Kidney capillary endothelial cell (primary cell): ENCODE measurements at regions not wholly inside any gene's neighbourhood (a gene's known extent, or its start where the extent isn't known, plus 50 kb on each side); places are given as distances from the start of the nearest gene placed in this dataset.
"Not testable (repeated sequence)": the region's sequence is repeated elsewhere in the genome, so short reads cannot be mapped to it uniquely, and the experiment has no call there.

Experiments used
- DNase-seq: peaks from one replicate; pipeline ENCODE4 v3.0.0-alpha.2; 2018; ENCODE audit warnings: low spot score

DNA sequence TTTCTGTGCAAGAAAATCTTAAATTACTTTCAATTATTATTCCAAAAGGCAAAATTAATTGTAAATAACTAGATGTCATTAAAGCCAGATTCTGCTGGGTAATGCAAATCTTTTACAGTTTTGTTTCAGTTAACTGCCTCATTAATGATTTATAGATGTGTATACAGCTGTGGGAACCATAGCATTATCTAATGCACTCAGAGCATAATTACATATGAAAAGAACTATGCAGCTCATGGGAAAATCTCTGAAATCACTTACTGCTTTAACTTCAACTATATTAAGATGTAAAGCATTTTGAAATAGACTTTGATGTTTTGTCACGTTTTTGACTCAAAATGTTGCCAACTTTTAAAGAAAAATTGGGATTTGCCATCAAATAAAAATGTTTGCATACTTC, 630.3 kb upstream of the KLHL4 start:
- no peak for DNase-seq

DNA sequence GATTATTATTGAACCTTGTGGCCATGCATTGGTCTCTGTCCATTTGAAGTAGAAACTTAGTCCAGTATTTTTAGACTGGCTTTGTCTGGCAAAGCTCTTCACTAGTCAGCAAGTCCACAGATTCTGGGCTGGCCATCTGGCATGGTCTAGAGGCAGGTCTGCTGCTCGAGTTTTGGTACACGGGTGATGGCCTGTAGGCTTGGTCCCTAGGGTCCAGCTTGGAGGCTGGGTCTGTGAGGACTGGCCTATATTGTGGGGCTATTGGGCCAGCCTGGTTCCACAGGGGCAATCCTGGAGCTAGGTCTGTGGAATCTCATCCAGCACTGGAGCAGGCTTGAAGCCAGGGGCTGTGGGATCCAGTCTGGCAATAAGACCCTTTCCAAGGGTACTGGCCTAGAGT, 607.6 kb upstream of the KLHL4 start:
- no peak for DNase-seq

- DNase-seq: no peak
Measured at GRCh38 chrX:86910602-86911311, 606.8 kb upstream of the KLHL4 start.

- no peak for DNase-seq
Measured at GRCh38 chrX:86914569-86914968, 603.0 kb upstream of the KLHL4 start.

GRCh38 chrX:86917959-86918358, 599.6 kb upstream of the KLHL4 start:
- no peak for DNase-seq

DNA sequence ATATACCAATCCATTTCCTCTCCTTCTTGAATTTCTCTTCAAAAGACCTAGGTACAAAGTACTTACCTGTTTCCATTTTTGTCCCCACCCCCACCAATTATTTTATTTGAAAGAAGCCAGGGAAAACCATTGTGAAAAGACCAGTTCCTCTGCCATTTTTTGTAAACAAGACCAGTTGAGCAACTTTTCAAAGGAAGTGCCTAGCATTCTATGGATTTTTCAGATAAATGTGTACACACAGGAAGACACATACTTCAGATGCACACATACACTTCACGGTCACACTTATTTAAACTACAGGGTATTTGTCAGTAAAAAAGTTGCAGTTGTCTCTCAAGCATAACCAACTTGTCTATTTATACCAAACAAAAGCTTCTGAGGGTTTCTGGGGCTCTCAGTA, 587.2 kb upstream of the KLHL4 start:
- no peak for DNase-seq

DNA sequence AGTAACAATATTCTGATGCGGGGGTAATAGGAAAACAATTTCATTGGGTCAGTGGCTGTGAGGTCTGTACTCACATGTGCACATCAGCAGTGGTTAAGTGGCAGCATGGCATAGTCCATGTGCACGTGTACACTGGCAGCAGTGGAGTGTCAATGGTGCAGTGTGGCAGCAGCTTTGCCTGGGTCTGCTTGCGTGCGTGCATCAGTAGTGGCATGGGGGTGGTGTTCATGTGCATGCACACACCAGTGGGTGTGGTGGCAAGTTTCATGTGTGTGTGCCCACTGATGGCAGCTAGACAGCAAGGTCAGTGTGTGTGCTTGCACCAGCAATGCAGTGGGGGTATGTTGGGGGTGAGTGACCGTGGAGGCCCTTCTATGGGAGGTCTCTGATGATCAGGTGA, 581.6 kb upstream of the KLHL4 start:
- DNase-seq: no peak

DNA sequence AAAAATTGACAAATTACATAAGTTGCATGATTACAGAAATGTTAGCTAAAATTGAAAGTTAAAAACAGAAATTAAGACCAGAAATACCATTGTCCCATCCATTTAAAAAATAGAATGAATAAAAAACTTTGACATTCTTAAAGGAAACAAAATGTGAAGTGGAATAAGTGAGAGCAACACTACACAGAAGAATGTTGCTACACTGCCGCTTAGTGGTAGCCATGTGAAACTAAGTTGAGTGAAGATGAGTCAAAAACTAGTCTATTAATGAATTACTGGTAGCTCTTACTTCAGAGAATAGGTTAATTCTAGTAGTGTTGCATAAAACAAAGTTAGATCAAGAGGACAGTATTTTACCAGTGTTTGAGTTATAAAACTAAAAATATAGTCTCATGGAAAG, 571.0 kb upstream of the KLHL4 start:
- DNase-seq: peak; percentile 21

- no peak for DNase-seq
Measured at GRCh38 chrX:86964321-86964720, 553.3 kb upstream of the KLHL4 start.

GRCh38 chrX:86981326-86981879, 536.2 kb upstream of the KLHL4 start:
- no peak for DNase-seq

GRCh38 chrX:86987351-86987750, 530.3 kb upstream of the KLHL4 start:
- not testable (repeated sequence) for DNase-seq

DNA sequence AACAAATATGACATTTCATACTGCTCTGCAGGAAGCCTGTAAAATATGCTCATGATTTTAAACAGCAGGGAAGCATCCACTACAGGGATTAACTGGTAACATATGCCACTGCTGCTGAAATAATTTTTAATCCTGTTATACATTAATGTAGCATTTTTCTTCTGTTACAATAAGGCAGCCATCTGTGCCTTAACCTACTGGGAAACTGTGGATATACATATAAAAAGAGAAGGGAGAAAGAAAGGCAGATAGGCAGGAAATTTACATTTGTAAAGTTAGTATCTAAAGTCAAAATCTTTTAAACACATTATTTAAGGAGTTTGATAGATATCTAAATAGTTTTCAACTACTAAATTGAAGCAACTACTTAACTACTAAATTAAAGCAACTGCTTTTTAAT, 514.6 kb upstream of the KLHL4 start:
- no peak for DNase-seq

GRCh38 chrX:87005183-87005582, 512.4 kb upstream of the KLHL4 start:
- DNase-seq: no peak

- DNase-seq: no peak
Measured at GRCh38 chrX:87005885-87006284, 511.7 kb upstream of the KLHL4 start.

DNA sequence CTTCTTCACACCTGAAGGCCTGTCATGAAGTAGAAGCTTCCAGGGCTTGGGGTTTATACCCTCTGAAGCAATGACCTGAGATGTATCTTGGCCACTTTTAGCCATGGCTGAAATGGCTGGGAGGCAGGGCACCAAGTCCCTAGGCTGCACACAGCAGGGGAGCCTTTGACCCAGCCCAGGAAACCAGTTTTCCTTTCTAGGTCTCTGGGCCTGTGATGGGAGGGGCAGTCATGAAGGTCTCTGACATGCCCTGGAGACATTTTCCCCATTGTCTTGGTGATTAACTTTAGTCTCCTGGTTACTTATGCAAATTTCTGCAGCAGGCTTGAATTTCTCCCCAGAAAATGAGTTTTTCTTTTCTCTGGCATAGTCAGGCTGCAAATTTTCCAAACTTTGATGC, 511.0 kb upstream of the KLHL4 start:
- DNase-seq: no peak

DNA sequence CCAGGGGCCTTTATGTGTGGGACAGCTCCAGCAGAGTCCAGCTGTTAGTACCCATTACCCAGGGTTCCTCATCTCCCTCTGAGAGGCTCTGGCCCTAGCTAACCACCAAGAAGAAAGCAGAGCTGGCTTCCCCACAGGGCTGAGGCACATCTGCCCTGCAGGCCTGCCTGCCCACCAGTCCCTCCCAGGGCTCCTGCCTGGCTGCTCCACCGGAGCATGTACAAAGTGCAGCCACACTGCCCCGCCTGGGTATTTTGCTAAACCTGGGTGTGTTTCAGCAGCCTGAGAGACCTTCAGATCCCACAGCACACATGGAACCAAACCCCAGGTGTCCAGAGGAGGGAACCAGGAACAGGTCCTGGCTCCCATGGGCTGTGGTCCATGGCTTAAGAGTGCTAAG, 500.4 kb upstream of the KLHL4 start:
- DNase-seq: no peak

- not testable (repeated sequence) for DNase-seq
Measured at GRCh38 chrX:87033115-87033514, 484.5 kb upstream of the KLHL4 start.

- no peak for DNase-seq
Measured at GRCh38 chrX:87045352-87045751, 472.2 kb upstream of the KLHL4 start.

GRCh38 chrX:87049567-87049966, 468.0 kb upstream of the KLHL4 start:
- no peak for DNase-seq

DNA sequence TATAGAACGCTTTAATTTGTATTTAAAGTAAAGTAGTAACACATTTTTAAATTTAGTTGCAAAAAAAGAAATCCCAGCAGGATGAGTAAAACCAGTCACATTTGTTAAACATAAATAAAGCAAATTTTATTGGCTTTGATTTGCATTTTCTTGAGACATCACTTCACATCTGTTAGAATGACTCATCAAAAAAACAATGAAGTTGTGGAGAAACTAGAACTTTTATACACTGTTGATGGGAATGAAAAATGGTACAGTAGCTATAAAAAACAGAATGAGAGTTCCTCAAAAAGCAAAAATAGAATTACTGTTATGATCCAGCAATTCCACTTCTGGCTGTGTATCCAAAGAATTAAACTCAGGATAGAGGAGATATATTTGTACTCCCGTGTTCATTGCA, 454.0 kb upstream of the KLHL4 start:
- no peak for DNase-seq

DNA sequence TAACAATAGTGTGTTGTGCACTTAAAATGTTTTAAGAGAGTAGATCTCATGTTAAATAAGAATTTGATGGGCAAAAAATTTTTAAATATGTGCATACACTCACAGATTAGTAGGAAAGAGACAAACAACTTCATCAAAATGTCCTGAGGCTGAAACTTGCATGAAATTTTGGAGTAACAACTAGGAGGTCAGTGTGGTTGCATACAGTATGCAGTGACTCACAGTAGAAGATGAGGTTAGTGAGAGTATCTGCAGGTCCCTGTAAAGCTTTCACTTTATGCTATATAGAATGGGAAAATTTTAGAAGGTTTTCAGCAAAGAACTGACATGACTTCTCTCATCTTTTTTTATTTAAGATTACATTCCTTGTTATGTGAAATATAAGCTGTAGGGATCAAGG, 453.1 kb upstream of the KLHL4 start:
- no peak for DNase-seq

GRCh38 chrX:87067795-87068369, 449.7 kb upstream of the KLHL4 start:
- no peak for DNase-seq

DNA sequence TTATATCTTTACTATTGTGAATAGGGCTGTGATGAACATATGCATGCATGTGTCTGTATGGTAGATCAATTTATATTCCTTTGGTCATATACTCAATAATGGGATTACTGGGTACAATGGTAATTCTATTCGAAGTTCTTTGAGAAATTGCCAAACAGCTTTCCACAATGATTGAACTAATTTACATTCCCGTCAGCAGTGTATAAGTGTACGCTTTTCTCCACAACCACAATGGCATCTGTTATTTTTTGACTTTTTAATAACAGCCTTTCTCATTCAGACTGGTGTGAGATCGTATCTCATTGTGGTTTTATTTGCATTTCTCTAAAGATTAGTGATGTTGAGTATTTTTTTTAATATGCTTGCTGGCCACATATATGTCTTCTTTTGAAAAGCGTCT, 439.4 kb upstream of the KLHL4 start:
- DNase-seq: no peak

- no peak for DNase-seq
Measured at GRCh38 chrX:87098477-87098876, 419.1 kb upstream of the KLHL4 start.
